ENCODE measurements at regions not wholly inside any gene's neighbourhood (a gene's known extent, or its start where the extent isn't known, plus 50 kb on each side); places are given as distances from the start of the nearest gene placed in this dataset.
"Not testable (repeated sequence)": the region's sequence is repeated elsewhere in the genome, so short reads cannot be mapped to it uniquely, and the experiment has no call there.

DNA sequence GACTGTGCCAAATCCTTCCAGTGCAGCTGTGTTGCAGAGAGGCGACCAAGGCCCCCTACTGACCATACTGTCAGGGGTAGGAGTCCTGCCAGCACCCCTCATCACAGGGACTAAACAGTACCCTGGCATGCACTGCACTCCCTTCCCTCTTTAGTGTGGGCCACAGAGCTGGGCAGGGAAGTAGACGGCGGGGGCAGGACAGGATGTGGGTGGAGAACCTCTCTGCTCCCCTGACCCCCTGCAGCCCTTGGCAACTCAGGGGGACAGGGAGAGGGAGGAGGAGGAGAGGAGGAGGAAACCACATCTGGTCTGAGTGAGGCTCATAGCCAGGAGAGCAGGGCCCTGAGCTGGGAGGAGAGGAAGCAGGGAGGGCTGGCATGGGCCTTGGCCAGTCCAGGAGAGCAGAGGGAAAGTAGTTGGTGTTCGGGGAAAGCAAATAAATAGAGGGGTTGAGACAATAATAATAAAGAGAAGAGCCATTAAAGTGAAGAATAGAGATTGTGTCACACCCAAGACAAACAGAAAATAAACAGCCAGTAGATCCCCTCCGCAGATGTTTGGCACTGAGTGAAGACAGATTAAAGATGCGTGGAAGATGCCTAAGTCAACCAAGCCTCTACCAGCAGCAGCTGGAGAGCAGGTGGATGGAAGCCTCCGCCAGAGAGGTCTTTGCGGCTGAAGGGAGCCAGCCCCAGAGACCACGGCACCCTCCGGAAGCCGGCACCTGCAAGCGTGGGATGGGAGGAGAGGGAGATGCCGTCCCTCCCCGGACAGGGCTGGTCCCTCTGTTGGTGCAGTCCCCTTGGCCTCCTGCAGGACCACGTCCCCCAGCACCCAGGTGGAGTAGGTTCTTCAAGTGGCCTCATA lies 61.5 kb downstream of the RPUSD4 start:
- Histone ChIP-seq H3K36me3 (ENCODE audit: control insufficient read depth, insufficient read depth, low read length) (peaks cover 2% of the 10 kb centered on the region), H3K4me3 (ENCODE audit: low read depth, low read length) (no peak overlapping the region), H3K4me1 (ENCODE audit: control insufficient read depth, insufficient read depth, low read length) (peaks cover 27% of the 10 kb centered on the region), H3K27me3 (ENCODE audit: control insufficient read depth, insufficient read depth, low read length) (peaks cover 57% of the 10 kb centered on the region), H3K9me3 (ENCODE audit: control insufficient read depth, insufficient read depth, low read length) (peaks cover 7% of the 10 kb centered on the region), H3K27ac (ENCODE audit: low read depth, low read length) (no peak overlapping the region)
- WGBS (ENCODE audit: insufficient coverage): 83% methylated on average over 11 of the region's 15 CpGs
- no peak for DNase-seq (ENCODE audit: low read depth in 4 of 6, low spot score in 6 of 6)

GRCh38 chr11:126148317-126148716 lies 63.1 kb downstream of the RPUSD4 start:
- peaks cover 7% of the 10 kb centered on the region for H3K9me3 ChIP-seq (ENCODE audit: control insufficient read depth, insufficient read depth, low read length)
- H3K4me1 ChIP-seq (ENCODE audit: control insufficient read depth, insufficient read depth, low read length): peaks cover 25% of the 10 kb centered on the region
- no CpG with 5 or more reads among the region's 2 CpGs for WGBS (ENCODE audit: insufficient coverage)
- H3K27me3 ChIP-seq (ENCODE audit: control insufficient read depth, insufficient read depth, low read length): peaks cover 50% of the 10 kb centered on the region
- no peak overlapping the region for H3K27ac ChIP-seq (ENCODE audit: low read depth, low read length)
- H3K36me3 ChIP-seq (ENCODE audit: control insufficient read depth, insufficient read depth, low read length): peaks cover 2% of the 10 kb centered on the region
- DNase-seq (ENCODE audit: low read depth in 4 of 6, low spot score in 6 of 6): no peak
- H3K4me3 ChIP-seq (ENCODE audit: low read depth, low read length): no peak overlapping the region

DNA sequence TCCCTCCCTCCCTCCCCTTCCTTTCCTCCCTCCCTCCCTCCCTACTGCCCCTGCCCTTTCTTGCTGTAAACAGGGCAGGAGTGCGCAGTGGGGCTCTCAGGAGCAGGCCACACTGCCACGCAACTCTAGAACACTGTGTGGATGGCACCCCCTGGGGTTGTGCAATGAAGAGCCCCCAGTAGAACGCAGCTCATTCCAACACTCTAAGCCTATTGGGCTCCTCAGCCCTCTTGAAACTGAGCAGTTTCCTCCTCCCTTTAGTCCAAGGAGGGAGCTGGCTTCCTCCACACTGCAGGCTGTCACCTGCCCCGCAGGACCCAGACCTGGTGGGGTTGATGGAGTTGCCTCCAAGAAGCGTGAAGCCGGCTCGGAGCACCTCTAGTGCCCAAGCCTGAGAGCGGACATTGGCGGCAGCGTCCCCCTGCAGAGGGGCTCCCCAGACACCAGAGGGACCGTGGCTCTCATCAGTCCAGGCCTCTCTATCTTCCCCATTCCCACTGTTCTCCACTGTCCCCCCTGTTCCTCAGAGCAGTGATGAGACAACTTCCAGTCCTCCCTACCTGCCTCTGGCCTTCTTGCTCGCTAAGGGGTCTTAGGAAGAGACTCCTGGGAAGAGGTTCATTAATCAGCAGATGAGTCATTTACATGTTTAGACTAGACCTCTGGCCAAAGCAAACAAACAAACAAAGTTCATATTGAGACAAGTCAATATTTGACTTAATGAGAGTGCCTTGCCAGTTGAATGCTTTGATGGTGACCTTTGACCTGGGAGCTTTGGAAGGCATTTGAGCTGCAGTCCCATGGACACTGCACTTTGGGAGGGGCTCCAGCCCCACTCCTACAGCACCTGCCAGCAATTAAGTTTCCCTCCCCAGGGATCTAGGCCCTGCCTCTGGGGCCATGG lies 64.0 kb downstream of the RPUSD4 start:
- Histone ChIP-seq H3K4me3 (ENCODE audit: low read depth, low read length) (no peak overlapping the region), H3K4me1 (ENCODE audit: control insufficient read depth, insufficient read depth, low read length) (peaks cover 25% of the 10 kb centered on the region), H3K27me3 (ENCODE audit: control insufficient read depth, insufficient read depth, low read length) (peaks cover 54% of the 10 kb centered on the region), H3K36me3 (ENCODE audit: control insufficient read depth, insufficient read depth, low read length) (peaks cover 2% of the 10 kb centered on the region), H3K9me3 (ENCODE audit: control insufficient read depth, insufficient read depth, low read length) (peaks cover 7% of the 10 kb centered on the region), H3K27ac (ENCODE audit: low read depth, low read length) (no peak overlapping the region)
- no peak for DNase-seq (ENCODE audit: low read depth in 4 of 6, low spot score in 6 of 6)
- whole genome bisulfite sequencing (ENCODE audit: insufficient coverage): 53% methylated on average over 7 of the region's 12 CpGs

GRCh38 chr11:126146454-126147192 lies 64.8 kb downstream of the RPUSD4 start:
- WGBS (ENCODE audit: insufficient coverage): 9% methylated on average over 17 of the region's 23 CpGs
- Histone ChIP-seq H3K27ac (ENCODE audit: low read depth, low read length) (peak overlapping the region; percentile 4), H3K36me3 (ENCODE audit: control insufficient read depth, insufficient read depth, low read length) (peaks cover 2% of the 10 kb centered on the region), H3K4me1 (ENCODE audit: control insufficient read depth, insufficient read depth, low read length) (peaks cover 28% of the 10 kb centered on the region), H3K9me3 (ENCODE audit: control insufficient read depth, insufficient read depth, low read length) (no peaks in the 10 kb centered on the region), H3K4me3 (ENCODE audit: low read depth, low read length) (no peak overlapping the region), H3K27me3 (ENCODE audit: control insufficient read depth, insufficient read depth, low read length) (peaks cover 56% of the 10 kb centered on the region)
- peak in 5 of 6 donors; percentile 32 to 88 (median 59) for DNase-seq (ENCODE audit: low read depth in 4 of 6, low spot score in 6 of 6)

DNA sequence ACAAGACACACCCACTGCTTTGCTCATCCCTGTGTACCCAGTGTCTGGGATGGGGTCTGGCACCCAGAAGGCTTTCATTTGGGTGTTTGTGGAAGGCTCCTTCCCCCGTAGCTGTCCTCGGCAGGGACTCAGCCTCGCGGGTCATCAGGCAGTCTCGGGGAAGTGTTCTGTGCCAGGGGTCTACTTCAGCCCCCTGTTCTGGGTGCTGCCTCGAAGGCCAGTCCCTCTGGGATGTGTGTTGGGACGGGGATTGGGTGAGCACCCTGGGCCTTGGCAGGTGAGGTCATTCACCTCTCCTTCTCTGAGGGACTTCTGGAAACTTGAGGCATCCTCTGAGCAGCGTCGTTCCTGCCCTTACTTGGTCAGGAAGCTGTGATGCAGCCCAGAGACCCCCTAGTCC lies 65.5 kb downstream of the RPUSD4 start:
- Histone ChIP-seq H3K9me3 (ENCODE audit: control insufficient read depth, insufficient read depth, low read length) (no peaks in the 10 kb centered on the region), H3K4me1 (ENCODE audit: control insufficient read depth, insufficient read depth, low read length) (peaks cover 35% of the 10 kb centered on the region), H3K36me3 (ENCODE audit: control insufficient read depth, insufficient read depth, low read length) (peaks cover 2% of the 10 kb centered on the region), H3K4me3 (ENCODE audit: low read depth, low read length) (no peak overlapping the region), H3K27me3 (ENCODE audit: control insufficient read depth, insufficient read depth, low read length) (peaks cover 55% of the 10 kb centered on the region), H3K27ac (ENCODE audit: low read depth, low read length) (no peak overlapping the region)
- WGBS (ENCODE audit: insufficient coverage): 68% methylated on average over 2 of the region's 9 CpGs
- no peak for DNase-seq (ENCODE audit: low read depth in 4 of 6, low spot score in 6 of 6)

GRCh38 chr11:126143491-126143890 lies 68.0 kb downstream of the RPUSD4 start:
- WGBS (ENCODE audit: insufficient coverage): no CpG with 5 or more reads among the region's 2 CpGs
- peaks cover 55% of the 10 kb centered on the region for H3K27me3 ChIP-seq (ENCODE audit: control insufficient read depth, insufficient read depth, low read length)
- H3K9me3 ChIP-seq (ENCODE audit: control insufficient read depth, insufficient read depth, low read length); H3K4me3 ChIP-seq (ENCODE audit: low read depth, low read length); DNase-seq (ENCODE audit: low read depth in 4 of 6, low spot score in 6 of 6); H3K27ac ChIP-seq (ENCODE audit: low read depth, low read length); H3K36me3 ChIP-seq (ENCODE audit: control insufficient read depth, insufficient read depth, low read length): not testable (repeated sequence)
- peaks cover 52% of the 10 kb centered on the region for H3K4me1 ChIP-seq (ENCODE audit: control insufficient read depth, insufficient read depth, low read length)

- WGBS (ENCODE audit: insufficient coverage): 6% methylated on average over 4 of the region's 7 CpGs
- Histone ChIP-seq H3K4me3 (ENCODE audit: low read depth, low read length) (no peak overlapping the region), H3K4me1 (ENCODE audit: control insufficient read depth, insufficient read depth, low read length) (peaks cover 33% of the 10 kb centered on the region), H3K27me3 (ENCODE audit: control insufficient read depth, insufficient read depth, low read length) (peaks cover 50% of the 10 kb centered on the region), H3K27ac (ENCODE audit: low read depth, low read length) (no peak overlapping the region), H3K36me3 (ENCODE audit: control insufficient read depth, insufficient read depth, low read length) (no peaks in the 10 kb centered on the region), H3K9me3 (ENCODE audit: control insufficient read depth, insufficient read depth, low read length) (no peaks in the 10 kb centered on the region)
- DNase-seq (ENCODE audit: low read depth in 4 of 6, low spot score in 6 of 6): peak in 4 of 6 donors; percentile 47 to 89 (median 72)
Observed at GRCh38 chr11:126140926-126141280, 70.5 kb downstream of the RPUSD4 start.

- Histone ChIP-seq H3K9me3 (ENCODE audit: control insufficient read depth, insufficient read depth, low read length) (no peaks in the 10 kb centered on the region), H3K36me3 (ENCODE audit: control insufficient read depth, insufficient read depth, low read length) (no peaks in the 10 kb centered on the region), H3K27me3 (ENCODE audit: control insufficient read depth, insufficient read depth, low read length) (peaks cover 45% of the 10 kb centered on the region), H3K4me1 (ENCODE audit: control insufficient read depth, insufficient read depth, low read length) (peaks cover 30% of the 10 kb centered on the region), H3K4me3 (ENCODE audit: low read depth, low read length) (no peak overlapping the region), H3K27ac (ENCODE audit: low read depth, low read length) (no peak overlapping the region)
- DNase-seq (ENCODE audit: low read depth in 4 of 6, low spot score in 6 of 6): no peak
- 43% methylated on average over 6 of the region's 9 CpGs for WGBS (ENCODE audit: insufficient coverage)
Observed at GRCh38 chr11:126140201-126140925, 71.1 kb downstream of the RPUSD4 start.

Measured in spinal cord (tissue), 9 donors.